HL-60/S4 treated with retinoic acid at 250 ng/mL for 4 days and 3 days (cell line): ENCODE measurements at regions not wholly inside any gene's neighbourhood (a gene's known extent, or its start where the extent isn't known, plus 50 kb on each side); places are given as distances from the start of the nearest gene placed in this dataset.

Source experiments
- in situ Hi-C: fragments of 300-500 bp; cut with MboI; formaldehyde crosslinking; loops from 2 replicates; pipeline ENCODE4 v1.7.0; 2022; ENCODE audit warnings: low sequenced_read_pairs

DNA sequence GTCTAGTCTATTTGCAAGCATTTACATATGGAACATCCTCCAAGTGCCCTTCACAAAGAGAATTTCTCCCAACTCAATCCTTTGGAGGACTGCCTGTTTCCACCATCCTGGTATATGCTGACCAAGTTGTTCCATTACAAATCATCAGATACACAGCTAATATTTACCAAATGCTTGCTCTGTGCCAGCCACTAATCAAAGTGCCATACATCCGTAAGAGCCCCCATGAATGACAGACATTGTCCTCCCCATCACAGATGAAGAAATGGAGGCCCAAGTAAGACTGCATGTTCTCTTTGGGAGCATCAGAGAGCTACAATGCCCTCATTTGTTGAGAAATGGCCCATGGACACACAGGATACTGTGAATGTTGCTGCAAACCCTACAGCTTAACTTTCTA lies 130.0 kb upstream of the BACE2 start:
- in situ Hi-C loops: no loop called here

DNA sequence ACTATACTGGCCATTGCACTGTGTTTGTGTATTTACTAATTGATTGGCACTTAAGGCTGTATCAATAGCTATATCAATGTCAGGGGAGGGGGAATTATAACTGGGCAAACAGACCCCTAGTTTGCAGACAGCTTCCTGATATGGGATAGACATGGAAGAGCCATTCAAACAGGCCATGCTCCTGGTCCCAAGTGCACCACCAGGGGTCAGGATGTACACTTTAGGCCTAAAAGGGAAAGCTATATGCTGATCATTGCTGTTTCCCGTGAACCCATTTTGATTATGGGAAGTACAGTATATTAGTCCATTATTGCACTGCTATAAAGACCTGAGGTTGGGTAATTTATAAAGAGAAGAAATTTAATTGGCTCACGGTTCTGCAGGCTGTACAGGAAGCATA lies 124.9 kb upstream of the BACE2 start:
- in situ Hi-C loops: no loop called here

- in situ Hi-C loops: no loop called here
Observed at GRCh38 chr21:41045534-41046268, 122.3 kb upstream of the BACE2 start.

DNA sequence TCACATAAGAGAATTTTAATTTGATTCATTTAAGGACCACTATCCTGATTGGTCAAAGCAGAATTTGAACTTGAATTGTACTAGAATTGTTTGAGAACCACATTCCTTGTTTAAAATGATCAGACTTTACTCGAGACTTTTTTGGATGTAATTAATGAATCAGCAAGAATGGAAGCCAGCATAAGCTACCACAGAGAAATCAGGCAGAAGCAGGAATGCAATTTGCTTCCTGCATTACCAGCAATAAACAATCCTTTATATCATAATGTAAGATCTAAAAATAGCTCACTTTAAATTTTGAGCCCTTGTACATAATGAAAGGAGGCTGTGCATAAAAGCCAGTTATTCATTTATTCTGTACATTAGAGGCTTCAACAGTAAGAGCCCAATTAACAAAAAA lies 119.8 kb upstream of the BACE2 start:
- in situ Hi-C loops: no loop called here

DNA sequence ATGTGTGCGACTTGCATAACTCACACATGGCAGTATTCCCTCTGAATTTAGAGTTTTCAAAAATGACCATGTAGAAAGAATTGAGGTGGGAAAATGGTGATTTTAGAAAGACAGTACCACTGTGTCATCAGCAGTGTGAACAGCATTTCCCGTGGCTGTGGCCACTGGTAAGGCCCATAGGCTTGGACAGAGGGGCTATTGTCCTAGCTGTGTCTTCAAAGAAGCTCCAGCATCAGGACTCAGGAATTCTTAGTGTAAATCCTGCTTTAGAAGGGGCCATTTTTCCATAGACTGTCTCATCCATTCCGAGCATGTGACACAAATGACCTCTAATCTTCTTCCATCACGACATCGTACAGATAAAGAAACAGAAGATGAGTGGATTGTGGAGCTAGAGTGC lies 119.3 kb upstream of the BACE2 start:
- in situ Hi-C loops: no loop called here

- in situ Hi-C loops: loop anchor here (25.0 kb wide), 1 partner anchor 591 kb away; no protein-coding TSS in a partner anchor
Observed at GRCh38 chr21:41052820-41053555, 115.0 kb upstream of the BACE2 start.

GRCh38 chr21:41054018-41054578 lies 113.9 kb upstream of the BACE2 start:
- in situ Hi-C loops: loop anchor here (25.0 kb wide), 1 partner anchor 592 kb away; no protein-coding TSS in a partner anchor

GRCh38 chr21:41055266-41055665 lies 112.7 kb upstream of the BACE2 start:
- in situ Hi-C loops: loop anchor here (25.0 kb wide), 1 partner anchor 593 kb away; no protein-coding TSS in a partner anchor

DNA sequence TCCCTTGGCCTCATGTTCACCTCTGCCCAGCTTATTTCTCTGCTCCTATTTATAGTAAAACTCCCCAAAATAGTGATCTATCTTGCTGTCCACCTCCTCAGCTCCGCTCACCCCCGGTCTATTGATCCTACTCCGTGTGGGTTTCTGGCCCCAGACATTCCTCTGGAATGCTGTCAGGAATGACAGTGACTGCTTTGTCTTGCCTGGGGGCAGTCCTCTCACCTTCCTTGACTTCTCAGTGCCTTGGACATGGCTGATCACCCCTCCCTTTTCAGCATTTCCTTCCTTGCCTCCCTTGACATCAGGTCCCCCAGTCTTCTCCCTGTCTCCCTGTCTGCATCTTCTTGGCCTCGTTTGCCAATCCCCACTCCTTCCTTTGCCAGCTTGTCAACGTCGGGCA lies 108.1 kb upstream of the BACE2 start:
- in situ Hi-C loops: loop anchor here (25.0 kb wide), 1 partner anchor 598 kb away; no protein-coding TSS in a partner anchor

DNA sequence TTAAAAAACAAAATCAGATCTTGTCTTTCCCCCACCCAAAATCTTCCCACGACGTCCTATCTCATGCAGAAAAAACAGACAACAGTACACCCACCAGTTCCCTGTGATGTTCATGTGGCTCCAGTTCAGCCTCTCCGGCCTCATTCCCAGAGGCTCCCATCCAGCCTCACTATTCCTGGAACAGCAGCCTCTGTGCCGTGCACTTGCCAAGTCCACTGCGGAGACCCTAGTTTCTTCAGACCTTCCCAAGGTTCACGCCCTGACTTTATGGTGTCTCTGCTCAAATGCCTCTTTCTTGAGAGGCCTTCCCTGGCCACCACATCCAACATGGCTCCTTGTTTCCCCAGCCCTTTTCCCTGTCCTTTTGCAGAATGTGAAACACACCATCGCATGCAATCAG lies 106.3 kb upstream of the BACE2 start:
- in situ Hi-C loops: loop anchor here (25.0 kb wide), 1 partner anchor 599 kb away; no protein-coding TSS in a partner anchor

DNA sequence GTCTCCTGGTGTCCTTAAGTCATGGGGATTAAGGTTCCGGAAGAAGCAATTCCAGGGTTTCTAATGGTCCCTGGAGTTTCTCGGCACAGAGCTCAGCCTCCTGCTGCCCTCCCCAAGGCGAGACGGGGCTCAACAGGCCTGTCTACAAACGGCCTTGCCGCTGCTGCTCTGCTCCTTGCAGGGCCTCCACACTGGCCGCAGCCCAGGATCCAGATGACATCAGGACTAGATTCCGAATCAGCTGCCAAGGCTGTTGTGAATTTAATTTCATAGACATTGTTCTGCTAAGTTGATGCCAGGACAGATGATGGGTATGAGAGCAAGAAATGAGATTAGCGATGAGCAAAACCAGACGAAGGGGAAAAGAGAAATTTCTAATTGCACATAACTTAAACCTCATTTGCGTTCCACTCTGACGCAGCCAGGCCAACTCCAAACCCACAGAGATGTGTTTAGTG lies 103.6 kb upstream of the BACE2 start:
- in situ Hi-C loops: loop anchor here (25.0 kb wide), 1 partner anchor 602 kb away; no protein-coding TSS in a partner anchor

- in situ Hi-C loops: loop anchor here (25.0 kb wide), 1 partner anchor 603 kb away; no protein-coding TSS in a partner anchor
Observed at GRCh38 chr21:41064951-41065350, 103.0 kb upstream of the BACE2 start.

DNA sequence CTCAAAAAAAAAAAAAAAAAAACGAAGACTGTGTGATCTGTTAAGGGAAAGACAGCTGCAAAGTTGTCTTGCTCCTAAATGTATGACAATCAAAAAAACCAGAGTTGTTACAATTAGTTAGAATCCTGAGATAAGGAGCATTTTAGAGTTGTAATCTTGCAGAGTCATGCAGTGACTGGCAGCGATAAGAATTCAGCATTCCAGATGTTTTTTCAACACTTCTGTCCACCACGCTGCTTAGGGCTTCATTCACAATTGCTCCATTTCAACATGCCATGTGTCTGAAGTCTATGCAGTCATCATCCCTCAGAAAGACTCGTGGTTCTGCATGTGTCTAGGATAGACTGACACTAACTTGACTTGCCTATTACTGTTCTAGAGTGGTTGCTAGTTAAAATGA lies 102.4 kb upstream of the BACE2 start:
- in situ Hi-C loops: loop anchor here (25.0 kb wide), 1 partner anchor 603 kb away; no protein-coding TSS in a partner anchor

DNA sequence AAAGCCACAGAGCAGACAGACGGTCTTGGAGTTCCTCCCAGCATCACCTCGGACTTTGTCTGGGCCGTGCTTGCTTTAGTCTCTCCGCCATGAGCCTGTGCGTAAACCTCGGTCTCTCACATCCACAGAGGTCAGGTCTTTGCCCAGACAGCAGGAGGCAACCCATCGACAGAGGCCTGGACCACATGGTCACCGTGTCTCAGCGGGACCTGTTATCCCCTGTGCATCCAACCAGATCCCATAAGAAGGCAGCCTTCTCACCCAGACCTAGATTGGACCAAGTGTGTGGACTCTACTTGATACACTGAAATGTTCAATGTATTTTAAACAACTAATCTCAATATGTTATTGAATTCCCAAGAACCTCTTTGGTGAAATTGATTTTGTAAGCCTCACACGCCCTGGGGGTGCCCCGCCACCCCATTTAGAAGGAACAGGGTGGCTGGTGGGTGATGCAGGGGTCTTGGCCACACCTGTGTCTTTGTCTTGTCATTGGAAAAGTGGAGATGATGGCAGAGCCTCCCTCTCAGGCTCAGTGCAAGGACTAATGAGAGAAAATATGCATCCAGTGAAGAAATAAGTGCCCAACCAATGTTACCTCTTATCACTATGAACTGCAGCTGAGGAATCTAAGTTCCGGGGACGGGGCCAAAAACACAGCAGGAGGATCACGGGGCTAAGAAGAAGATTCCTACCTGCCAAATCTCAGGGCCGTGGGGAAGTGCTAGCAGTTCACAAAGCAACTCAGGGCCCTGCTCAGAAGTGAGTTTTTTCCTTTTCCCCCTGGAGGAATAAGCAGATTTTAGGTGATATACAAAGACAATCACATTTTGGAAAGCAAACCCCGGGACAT lies 101.6 kb upstream of the BACE2 start:
- in situ Hi-C loops: loop anchor here (25.0 kb wide), 1 partner anchor 604 kb away; no protein-coding TSS in a partner anchor

- in situ Hi-C loops: loop anchor here (25.0 kb wide), 1 partner anchor 605 kb away; no protein-coding TSS in a partner anchor
Observed at GRCh38 chr21:41067709-41068108, 100.3 kb upstream of the BACE2 start.

- in situ Hi-C loops: loop anchor here (25.0 kb wide), 1 partner anchor 606 kb away; no protein-coding TSS in a partner anchor
Observed at GRCh38 chr21:41068496-41068895, 99.5 kb upstream of the BACE2 start.

DNA sequence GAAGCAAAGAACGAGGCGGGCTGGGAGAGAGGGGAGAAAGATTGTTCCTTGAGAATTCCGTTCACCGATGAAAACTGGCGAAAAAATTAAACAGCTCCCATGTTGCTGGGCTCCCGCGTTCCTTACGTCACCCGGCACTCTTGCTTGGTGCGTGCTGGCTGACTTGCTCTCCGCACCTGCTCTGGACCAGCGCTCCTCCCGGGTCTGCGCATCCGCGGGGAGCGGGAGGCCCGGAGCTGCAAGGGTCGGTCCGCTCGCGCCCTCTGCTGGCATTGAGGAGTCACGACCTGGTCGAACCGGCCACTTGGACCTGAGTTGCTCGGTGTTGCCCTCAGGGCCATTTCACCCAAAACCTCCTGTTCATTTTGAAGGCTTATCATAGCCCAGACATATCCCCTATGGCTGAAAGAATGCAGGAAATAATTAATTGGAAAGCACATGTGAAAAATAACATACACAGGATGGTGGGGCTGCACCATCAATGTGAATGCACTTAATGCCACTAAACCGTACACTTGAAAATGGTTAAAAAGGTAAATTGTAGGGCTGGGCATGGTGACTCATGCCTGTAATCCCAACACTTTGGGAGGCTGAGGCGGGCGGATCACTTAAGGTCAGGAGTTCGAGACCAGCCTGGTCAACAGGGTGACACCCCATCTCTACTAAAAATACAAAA lies 98.9 kb upstream of the BACE2 start:
- in situ Hi-C loops: loop anchor here (25.0 kb wide), 1 partner anchor 607 kb away; no protein-coding TSS in a partner anchor

- in situ Hi-C loops: loop anchor here (25.0 kb wide), 1 partner anchor 608 kb away; no protein-coding TSS in a partner anchor
Observed at GRCh38 chr21:41070284-41070683, 97.7 kb upstream of the BACE2 start.
